ENCODE measurements at regions not wholly inside any gene's neighbourhood (a gene's known extent, or its start where the extent isn't known, plus 50 kb on each side); places are given as distances from the start of the nearest gene placed in this dataset.

DNA sequence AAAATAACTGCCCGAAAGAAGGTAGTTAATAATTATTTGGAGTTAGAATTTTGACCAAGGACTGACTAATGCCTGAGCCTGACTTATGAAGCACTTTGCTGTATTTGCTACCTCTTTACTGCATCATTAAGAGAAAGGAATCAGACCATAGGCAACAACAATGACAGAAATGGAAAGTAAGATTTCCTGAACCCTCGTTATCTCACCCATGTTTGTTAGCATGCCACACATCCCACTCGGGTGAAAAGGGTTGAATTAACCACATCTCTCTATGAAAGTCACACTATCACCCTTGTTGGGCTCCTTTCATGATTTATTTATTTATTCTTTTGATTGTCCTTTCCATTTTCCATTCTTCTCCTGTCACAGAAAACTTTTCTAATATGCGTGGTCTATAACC lies 59.6 kb downstream of the OLIG3 start:
- no peak for DNase-seq

DNA sequence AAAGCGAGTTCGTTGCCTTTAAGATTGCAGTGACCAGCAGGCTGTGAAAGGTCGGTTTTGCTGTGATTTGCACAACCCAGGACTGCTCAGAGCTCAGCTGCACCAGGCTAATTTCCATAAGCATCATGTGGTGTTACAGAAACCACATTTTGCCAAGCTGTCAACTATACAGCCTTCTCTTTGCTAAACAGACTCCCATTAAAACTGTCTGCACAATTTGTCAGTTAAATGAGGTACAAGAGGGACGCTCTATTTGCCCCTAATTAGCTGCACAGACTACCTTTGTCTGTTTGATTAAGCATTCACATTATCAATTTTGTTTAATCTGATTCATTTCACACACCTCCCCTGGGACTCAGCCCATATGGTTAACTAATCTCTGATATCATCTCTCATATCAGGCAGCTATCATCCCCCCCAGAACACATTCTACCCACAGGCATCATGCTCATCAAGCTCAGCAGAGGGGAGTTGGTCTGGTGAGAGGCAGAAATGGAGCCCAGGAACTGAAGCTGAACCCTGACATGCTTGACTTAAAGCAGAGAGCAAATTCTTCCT lies 62.1 kb downstream of the OLIG3 start:
- DNase-seq: no peak

DNA sequence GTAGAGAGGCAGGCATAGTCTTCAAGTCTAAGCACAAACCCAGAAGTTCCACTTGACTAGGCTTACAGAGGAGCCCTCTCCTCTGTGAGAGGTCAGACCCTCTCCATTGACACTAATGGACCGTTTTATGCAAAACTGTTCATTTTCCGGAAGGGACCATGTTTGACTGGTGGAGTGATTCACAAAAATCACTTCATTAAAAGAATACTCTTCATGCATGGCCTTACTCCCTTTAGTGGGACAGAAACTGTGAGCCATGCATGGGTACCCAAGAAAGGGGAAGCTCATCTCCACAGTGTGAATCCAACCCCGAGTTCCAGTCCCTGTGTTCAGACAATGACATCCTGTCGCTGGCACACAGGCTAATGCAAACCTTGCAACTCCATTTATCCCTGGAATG lies 63.2 kb downstream of the OLIG3 start:
- no peak for DNase-seq

DNA sequence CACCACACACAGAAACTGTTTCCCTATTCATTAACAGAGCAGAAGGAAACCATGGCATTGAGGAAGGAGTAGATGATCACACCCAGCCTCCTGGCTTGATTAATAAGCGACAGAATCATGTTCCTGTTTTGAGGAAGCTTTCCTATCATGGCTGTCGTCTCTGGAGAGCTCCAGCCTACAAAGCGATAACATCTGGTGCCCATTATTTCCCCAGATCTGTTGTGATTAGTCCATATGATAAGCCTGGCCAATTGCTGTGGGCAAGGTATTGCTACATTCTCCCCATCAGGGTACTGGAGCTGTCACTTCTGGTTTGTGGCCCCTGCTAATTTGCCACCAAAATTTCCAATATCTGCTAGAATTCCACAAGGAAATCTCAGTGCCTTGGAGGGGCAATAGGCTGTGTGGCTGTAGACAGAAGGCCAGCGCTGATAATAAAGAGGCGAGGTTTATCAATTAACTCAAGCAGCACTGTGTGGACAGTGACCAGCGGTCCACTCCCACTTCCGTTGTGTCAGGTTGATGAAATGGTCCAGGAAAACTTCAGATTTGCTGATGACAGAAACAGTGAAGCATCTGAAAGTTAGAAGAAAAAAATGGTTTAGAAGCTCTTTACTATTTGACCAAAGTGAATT lies 66.4 kb downstream of the OLIG3 start:
- no peak for DNase-seq

- no peak for DNase-seq
Measured at GRCh38 chr6:137426007-137426689, 68.0 kb downstream of the OLIG3 start.

GRCh38 chr6:137424251-137424650 lies 69.9 kb downstream of the OLIG3 start:
- no peak for DNase-seq

DNA sequence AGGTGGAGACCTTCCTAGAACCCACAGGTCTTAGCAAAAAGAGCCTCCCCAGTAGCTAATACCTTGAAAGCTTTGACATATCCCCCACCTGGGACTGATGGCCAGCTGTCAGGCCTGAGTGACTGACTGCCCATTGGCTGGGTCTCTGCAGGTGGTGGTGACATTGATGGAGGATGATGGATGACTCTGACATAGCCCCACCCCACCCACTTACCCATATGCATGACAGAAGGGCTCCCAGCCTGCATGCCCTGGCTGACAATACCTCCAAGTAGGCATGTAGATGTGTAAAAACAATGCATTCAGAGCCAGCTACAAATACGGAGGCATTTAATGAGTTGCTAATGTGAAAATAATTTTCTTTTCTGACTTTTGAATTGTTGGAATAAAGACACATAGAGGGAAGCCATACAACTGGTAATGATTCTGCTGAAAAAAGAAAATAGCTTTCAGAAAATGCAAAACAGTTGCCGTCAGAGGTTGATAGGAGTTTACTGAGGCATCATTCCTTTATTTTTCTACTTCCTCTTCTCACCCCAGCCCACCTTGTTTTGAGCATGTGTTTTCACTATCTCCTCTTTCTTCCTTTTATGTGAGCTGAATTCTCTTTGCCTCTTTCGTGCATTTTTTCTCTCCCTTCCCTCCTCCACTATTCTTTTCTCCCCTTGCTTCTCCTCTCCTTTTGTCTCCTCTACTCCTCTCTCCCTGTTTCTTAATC lies 70.6 kb downstream of the OLIG3 start:
- DNase-seq: no peak

- DNase-seq: no peak
Measured at GRCh38 chr6:137417396-137417795, 76.8 kb downstream of the OLIG3 start.

DNA sequence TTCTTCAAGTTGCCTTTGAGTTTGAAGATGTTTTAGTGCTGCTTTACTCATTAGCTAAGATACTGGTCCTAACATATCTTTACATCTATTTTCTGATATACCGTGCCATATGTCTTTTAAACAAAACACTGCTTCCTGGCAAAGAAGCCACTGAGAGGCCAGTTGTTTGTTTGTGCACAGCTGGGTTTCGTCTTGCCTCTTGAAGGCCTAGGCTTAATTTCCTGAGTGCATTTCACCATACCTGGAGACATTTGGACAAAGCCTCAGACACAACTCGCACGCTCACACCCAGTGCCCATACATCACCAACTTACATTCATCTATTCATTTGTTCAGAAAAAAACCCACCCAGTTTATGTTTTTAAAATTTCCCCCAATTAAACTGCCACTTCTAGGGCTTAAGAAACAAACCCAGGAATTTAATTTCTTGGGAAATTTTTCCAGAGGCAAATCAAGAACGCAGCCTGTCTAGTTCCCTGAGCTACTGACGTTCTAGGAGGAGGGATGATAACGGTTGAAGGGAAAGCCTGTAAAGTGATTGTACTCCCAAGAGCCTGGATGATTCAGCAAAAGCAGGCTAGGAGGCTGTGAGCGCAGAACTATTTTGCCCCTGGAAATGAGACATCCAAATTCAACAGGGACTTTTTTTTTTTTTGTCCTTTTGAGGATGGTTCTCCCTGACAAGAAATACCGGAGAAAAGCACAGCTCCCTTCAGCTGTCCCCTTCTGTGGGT lies 77.7 kb downstream of the OLIG3 start:
- DNase-seq: no peak

DNA sequence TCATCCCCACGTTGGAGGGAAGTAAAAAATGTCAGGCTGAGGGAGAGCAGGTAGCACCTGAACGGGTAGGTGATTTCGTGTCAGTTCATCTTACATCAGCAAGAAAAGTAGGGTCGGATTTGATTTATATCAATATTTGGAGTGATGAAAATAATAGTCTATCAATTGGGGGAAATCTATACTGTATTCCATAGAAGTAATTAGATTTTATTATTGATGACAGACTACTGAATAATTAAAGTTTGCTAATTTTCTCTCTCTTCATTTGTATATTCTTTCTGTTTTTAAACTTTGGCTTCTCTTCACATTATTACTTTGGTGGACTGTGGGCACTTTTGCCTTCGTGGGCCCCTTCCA lies 78.4 kb downstream of the OLIG3 start:
- no peak for DNase-seq

DNA sequence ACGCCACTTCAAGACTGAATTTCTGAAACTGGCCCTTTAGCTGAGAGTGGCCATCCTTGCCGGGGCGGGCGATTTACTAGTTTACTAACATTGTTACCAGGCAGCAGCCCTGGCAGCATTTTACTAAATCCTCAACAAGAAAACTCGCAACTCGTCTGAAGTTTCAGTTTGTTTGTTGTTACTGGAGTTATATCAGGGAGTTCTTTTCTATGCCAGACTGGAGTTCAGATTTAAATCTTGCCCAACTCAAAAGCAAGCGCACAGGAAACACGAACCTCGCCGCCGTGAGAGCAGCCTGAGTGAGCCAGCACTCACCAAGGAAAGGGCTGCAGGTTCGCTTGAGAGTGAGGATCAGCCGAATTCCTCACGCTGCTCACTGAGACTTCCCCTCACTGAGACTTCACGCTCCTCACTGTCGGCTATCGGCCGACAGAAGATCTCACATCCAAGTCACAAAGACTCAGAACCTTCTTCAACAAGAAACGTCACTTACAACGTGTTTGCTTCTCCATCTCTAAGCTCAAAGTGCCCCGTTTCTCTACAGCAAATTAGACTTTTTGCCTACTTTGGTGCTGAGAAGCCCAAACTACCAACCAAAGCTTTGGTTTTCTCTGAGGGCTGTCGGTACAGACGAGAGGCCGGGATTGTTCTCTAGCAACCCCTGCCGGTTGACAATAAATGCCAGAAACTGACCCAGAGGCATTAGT lies 78.9 kb downstream of the OLIG3 start:
- peak; percentile 66 for DNase-seq

DNA sequence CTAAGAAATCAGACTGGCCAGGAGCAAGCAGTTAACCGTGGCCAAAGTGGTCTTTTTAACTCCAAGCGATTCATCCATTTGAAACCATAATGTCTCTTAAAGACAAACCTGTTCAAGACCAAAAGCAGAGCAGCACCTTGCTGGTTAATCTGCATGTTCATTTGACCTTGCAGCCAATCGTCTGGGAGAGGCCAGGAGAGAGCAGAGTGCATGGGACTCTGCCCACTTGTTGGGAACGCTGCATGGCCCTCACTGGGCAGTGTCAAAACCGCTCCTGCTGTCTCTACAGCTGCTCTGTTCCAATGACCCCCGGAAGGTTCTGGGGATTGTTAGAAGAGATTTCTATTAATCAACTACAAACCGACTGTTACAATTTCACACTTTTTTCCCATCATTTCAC lies 79.6 kb downstream of the OLIG3 start:
- DNase-seq: no peak

DNA sequence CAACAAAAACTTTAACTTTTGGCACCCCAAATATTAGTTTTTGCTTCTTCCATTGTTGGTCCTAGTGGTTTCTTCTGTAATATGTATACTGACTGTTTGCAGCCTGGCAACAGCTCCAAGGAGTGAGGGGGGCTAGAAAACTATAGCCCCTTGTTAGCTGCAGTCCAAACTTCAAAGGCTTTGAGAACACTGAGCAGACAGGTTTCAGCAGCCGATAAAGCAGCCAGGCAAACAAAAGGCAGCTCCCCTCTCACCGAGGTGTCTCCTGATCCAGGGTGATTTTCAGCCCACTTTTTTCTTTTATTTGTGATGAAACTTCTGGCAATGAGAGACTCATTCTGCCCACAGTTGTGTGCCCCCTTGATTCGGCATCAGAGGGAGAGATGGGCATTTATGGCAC lies 80.7 kb downstream of the OLIG3 start:
- no peak for DNase-seq

DNA sequence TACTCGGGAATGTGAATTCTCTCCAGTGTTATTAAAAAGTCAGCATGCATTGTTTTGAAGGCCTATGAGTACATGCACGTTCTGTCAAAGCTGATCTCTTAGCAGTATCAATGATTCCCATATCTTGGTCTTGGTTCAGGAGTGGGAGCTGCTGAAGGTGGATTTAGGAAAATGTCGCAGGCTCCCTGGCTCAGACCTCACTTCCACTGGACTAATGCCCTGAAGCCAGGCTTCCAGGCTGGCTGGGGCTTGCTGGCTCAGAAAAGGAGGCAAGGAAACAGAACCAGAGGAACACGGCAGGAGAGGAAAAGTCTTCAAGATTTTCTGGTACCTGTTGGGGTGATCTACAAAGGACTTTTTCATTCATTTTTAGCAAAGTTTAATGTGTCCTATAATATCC lies 81.6 kb downstream of the OLIG3 start:
- DNase-seq: no peak

DNA sequence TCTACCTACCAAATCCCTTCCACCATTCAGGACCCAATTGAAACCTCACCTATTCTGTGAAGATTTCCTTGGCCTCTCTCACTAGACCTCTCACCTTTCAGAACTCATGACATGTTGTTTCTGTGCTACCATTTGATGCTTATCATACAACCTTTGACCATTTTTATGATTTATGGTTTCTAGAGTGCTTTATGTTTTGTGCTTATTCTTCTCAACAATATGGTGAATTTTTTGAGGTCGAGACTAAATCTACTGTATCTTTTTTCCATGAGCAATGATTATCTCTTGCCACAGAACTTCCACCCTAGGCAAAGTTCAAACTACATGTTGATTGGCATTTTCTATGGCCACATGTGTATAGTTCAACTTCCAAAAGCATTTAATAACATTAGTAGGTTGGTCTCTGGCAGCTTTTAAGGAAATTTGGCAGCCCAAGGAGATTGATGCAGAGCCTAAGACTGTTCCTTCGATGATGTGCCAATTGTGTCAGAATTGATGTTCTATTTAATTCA lies 84.9 kb downstream of the OLIG3 start:
- no peak for DNase-seq

- DNase-seq: no peak
Measured at GRCh38 chr6:137407816-137408215, 86.4 kb downstream of the OLIG3 start.

DNA sequence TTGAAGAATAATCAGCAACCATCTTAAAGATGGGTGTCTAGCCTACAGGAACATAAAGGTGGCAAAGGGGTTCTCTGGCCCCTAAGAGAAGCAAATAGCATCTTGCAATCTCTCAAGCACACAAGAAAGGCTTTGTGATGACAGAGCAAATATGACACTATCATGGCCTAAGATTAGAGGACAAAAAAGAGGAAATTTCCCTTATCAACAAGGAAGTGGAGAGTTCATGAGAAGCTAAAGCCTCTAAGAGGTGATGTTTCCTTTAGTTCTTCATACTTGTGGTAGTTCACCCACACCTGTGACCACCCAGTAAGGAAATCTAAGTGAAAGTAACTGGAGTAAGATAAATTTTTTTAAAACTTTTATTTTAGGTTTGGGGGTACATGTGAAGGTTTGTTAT lies 88.4 kb downstream of the OLIG3 start:
- DNase-seq: no peak

DNA sequence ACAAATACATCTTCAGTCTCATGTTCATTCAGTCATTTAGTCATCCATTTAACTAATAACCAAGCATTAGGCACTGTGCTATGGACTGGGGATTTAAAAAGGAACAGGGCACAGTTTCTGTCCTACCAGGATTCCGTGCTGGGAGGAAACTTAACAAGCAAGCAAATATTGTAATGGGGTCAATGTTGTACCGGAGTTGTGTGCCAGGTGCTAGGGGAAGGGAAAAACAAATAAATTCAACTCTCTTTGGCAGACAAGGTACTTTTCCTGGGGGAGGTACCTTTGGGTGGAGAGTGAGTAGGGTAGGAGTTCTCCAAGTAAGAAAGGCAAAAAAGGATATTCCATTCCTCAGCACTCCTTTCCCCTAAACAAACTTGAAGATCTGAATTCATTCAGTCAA lies 90.3 kb downstream of the OLIG3 start:
- no peak for DNase-seq

DNA sequence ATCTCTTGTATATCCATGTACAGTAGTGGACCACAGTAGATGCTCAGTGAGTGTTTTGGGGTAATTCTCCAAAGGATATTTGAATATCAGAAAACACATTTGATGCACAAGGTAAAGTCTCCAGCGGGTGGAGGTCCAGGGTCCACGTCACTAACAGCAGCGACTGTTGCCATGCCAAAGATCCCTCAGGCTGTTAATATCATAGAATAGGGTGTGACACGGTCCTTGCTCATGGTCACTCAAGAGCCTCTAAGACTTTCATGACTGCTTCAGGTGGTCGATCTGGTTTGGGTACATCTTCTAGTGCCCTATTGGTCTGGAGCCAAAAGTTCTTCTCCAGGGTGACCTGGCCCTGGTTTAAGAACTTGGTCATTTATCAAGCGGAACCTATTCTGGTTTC lies 90.8 kb downstream of the OLIG3 start:
- no peak for DNase-seq

DNA sequence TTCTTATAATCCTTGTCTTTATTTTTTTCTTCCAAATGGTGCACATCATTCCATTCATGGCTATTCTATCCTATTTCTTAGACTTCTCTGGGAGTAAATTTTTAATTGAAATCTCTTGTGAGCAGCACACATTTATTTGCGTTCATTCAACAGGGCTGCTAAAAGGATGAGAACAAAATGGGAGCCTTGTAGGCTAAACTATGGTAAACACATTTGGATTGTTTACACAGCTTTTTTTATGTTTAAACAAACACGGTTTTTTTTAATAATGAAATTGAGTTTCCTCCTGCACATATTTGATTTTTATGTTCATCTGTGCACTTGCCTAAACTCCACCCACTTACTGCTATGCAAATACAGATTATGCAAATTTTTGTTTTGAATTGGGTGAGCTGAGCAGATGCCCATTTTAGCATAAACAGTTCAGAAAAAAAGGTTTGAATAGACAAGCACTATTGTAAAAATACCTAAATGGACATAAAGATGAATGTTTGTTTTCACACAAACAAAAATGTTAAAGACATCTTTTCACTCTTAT lies 92.0 kb downstream of the OLIG3 start:
- no peak for DNase-seq

GRCh38 chr6:137401088-137401487 lies 93.1 kb downstream of the OLIG3 start:
- DNase-seq: no peak
